GM19372 (cell line): ENCODE measurements at regions not wholly inside any gene's neighbourhood (a gene's known extent, or its start where the extent isn't known, plus 50 kb on each side); places are given as distances from the start of the nearest gene placed in this dataset.
"Not testable (repeated sequence)": the region's sequence is repeated elsewhere in the genome, so short reads cannot be mapped to it uniquely, and the experiment has no call there.

Experiments used
- ATAC-seq: cut with Tn5 transposase; IDR thresholded peaks from one replicate; pipeline ENCODE4 v1.9.1; 2021; ENCODE audit warnings: mild to moderate bottlenecking, low read depth, moderate library complexity; ENCODE audit not compliant: unreplicated experiment

- ATAC-seq = no peak
Observed at GRCh38 chr3:23701716-23702597, 103.8 kb upstream of the UBE2E1 start.

- no peak for ATAC-seq
Observed at GRCh38 chr3:23704298-23704697, 101.5 kb upstream of the UBE2E1 start.

- peak; percentile 60 for ATAC-seq
Observed at GRCh38 chr3:23706111-23706510, 99.6 kb upstream of the UBE2E1 start.

GRCh38 chr3:23709987-23710386 is 95.8 kb upstream of the UBE2E1 start:
- no peak for ATAC-seq

GRCh38 chr3:23710555-23710954 is 95.2 kb upstream of the UBE2E1 start:
- ATAC-seq = no peak

- peak; percentile 67 for ATAC-seq
Observed at GRCh38 chr3:23711916-23712494, 93.8 kb upstream of the UBE2E1 start.

GRCh38 chr3:23712656-23713559 is 92.8 kb upstream of the UBE2E1 start:
- no peak for ATAC-seq

- ATAC-seq = no peak
Observed at GRCh38 chr3:23713641-23714040, 92.1 kb upstream of the UBE2E1 start.

GRCh38 chr3:23720059-23720458 is 85.7 kb upstream of the UBE2E1 start:
- ATAC-seq = no peak

- ATAC-seq = no peak
Observed at GRCh38 chr3:23720885-23721284, 84.9 kb upstream of the UBE2E1 start.

GRCh38 chr3:23723141-23723540 is 82.6 kb upstream of the UBE2E1 start:
- ATAC-seq = no peak

- ATAC-seq = peak; percentile 66
Observed at GRCh38 chr3:23723930-23724329, 81.8 kb upstream of the UBE2E1 start.

- ATAC-seq = peak; percentile 44
Observed at GRCh38 chr3:23726811-23727548, 78.8 kb upstream of the UBE2E1 start.

GRCh38 chr3:23728601-23729117 is 77.1 kb upstream of the UBE2E1 start:
- ATAC-seq = no peak

GRCh38 chr3:23729362-23729761 is 76.4 kb upstream of the UBE2E1 start:
- not testable (repeated sequence) for ATAC-seq

- ATAC-seq = no peak
Observed at GRCh38 chr3:23734481-23734880, 71.3 kb upstream of the UBE2E1 start.

- ATAC-seq = no peak
Observed at GRCh38 chr3:23735062-23735461, 70.7 kb upstream of the UBE2E1 start.

- no peak for ATAC-seq
Observed at GRCh38 chr3:23735535-23736326, 70.0 kb upstream of the UBE2E1 start.

GRCh38 chr3:23738944-23739343 is 66.8 kb upstream of the UBE2E1 start:
- ATAC-seq = no peak
